Dermis microvascular lymphatic vessel endothelial cell (primary cell): ENCODE measurements at regions not wholly inside any gene's neighbourhood (a gene's known extent, or its start where the extent isn't known, plus 50 kb on each side); places are given as distances from the start of the nearest gene placed in this dataset.
"Not testable (repeated sequence)": the region's sequence is repeated elsewhere in the genome, so short reads cannot be mapped to it uniquely, and the experiment has no call there.

Experiments
- DNase-seq, 2 donors: peaks; one replicate each; pipeline versions ENCODE4 v3.0.0 to v3.0.0-alpha.2; 2010; ENCODE audit warnings: low read depth in 2 of 2

GRCh38 chr5:130496215-130496614 is 592.0 kb downstream of the CHSY3 start:
- DNase-seq, result no peak

- no peak for DNase-seq
These were observed 584.0 kb downstream of the CHSY3 start for GRCh38 chr5:130488252-130488651.

GRCh38 chr5:130479045-130479804 is 575.0 kb downstream of the CHSY3 start:
- no peak for DNase-seq

- DNase-seq, result no peak
These were observed 572.1 kb downstream of the CHSY3 start for GRCh38 chr5:130476325-130476724.

DNA sequence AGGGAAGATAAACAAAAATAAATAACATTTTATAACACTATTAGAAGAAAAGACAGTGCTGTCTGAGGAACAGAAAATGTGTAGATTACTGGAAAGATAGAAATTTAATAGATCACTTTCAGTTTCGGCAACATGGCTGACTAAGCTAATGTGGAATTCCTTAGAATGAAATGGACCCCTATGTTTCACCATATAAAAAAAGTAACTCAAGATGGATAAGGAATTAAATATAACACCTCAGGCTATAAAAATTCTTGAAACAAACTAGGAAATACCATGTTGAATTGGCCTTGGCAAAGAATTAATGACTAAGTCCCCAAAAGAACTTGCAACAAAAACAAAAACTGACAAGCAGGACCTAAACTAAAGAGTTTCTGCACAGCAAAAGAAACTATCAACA is 558.3 kb downstream of the CHSY3 start:
- DNase-seq, result no peak

GRCh38 chr5:130455175-130455574 is 550.9 kb downstream of the CHSY3 start:
- DNase-seq, result no peak

DNA sequence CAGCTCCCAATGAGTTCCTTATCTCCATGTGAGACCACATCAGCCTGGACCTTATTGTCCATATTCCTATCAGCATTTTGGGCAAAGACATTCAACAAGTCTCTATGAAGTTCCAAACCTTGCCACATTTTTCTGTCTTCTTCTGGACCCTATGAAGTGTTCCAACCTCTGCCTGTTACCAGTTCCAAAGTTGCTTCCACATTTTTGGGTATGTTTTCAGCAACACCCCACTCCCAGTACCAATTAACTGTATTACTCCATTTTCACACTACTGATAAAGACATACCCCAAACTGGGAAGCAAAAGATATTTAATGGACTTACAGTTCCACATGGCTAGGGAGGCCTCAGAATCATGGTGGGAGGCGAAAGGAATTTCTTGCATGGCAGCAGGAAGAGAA is 548.5 kb downstream of the CHSY3 start:
- DNase-seq, result no peak

DNA sequence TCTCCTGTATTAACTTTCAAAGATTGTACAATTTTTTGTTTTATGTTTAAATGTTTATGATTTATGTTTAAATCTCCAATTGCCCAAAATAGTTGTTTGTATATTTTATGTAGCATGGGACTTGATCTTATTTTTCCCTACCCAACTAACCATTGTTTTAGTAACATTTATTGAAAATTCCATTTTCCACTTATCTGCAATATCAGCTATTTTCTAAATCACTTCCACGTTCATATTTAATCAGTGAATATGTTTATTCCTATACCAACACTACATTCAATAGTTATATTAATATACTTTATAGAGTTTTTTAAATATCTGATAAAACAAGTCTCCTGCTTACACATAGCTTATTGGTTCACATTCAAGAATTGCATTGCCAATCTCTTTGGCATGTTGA is 532.2 kb downstream of the CHSY3 start:
- no peak for DNase-seq

DNA sequence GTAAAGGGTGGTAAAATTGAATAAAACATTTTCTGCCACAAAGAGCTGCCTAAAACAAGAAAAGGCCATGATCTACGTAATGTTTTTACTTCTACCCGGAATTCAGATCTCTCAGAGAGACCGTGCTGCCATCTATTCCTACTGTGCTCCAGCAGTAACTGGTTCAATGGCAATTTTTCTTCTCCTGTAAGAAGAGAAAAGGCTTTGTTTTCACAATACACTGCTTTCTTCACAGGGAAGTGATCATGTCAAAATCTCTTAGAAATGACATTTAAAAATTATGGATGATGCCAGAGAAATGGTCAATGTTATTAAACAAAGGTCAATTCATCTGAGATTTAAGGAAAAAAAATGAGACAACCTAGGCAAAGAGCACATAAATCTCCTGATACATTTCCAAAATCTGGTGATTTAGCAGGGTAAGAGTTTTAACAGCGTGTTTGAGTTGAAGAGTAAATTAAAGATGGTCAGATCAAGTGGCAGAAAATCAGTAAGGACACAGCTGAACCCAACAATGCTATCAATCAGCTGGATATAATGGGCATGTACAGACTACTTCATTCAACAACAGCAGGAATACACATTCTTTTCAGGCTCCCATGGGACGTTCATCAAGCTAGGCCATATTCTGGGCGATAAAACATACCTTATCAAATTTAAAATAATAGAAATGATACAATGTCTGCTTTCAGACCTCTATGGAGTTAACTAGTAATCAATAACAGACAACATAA is 523.1 kb downstream of the CHSY3 start:
- DNase-seq, result no peak

- DNase-seq, result no peak
These were observed 521.2 kb downstream of the CHSY3 start for GRCh38 chr5:130425424-130425823.

DNA sequence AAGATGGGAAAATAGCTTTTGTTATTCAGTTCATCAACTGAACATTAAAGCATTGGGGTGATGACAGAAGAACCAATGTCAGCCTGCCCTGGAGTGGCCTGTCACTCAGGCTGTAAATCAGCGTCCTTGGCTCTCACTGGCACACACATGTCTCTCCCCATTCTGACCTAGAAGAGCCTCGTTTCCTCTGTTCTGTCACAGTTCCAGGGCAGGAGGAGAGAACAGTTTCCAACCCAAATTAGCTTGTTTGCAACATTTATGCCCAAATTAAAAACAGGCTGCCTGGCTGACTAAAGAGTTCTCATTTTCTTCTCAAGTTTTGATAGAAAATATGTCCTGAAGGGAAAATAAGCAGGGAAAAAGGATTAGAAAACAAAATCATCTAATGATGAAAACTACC is 520.1 kb downstream of the CHSY3 start:
- DNase-seq, result no peak

DNA sequence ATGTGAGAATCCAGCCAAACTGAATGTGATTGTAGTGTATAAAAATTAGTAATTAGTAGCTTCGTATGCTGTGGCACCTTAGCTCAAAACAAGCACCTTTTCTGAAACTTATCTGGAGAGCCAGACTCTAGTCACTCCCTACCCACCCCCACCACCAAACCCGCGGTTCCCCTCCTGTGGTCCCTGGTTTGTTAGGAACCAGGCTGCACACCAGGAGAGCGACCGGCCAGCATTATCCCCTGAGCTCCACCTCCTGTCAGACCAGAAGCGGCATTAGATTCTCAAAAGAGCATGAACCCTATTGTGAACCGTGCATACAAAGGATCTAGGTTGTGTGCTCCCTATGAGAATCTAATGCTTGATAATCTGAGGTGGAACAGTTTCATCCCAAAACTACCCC is 498.6 kb downstream of the CHSY3 start:
- DNase-seq, result no peak

DNA sequence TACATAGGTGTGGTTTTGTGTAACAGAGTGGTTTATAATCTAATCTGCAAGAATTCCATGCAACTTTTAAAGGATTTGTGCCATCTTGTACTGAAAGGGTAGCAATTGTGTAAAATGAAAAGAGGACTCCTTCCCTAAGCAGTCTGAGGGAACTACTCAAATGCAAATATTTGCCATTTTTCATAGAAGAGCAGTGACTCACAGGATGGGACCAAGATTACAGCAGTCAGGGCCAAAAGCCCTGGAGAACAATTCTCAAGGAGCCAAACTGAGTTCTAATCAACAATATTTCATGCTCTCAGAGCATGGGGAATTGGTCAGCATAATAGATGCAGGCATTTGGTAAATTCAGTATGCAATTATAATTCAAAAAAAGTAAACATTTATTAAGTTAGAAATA is 495.8 kb downstream of the CHSY3 start:
- peak in 1 of 2 donors; percentile 4 for DNase-seq

- DNase-seq, result no peak
These were observed 494.6 kb downstream of the CHSY3 start for GRCh38 chr5:130398825-130399224.

DNA sequence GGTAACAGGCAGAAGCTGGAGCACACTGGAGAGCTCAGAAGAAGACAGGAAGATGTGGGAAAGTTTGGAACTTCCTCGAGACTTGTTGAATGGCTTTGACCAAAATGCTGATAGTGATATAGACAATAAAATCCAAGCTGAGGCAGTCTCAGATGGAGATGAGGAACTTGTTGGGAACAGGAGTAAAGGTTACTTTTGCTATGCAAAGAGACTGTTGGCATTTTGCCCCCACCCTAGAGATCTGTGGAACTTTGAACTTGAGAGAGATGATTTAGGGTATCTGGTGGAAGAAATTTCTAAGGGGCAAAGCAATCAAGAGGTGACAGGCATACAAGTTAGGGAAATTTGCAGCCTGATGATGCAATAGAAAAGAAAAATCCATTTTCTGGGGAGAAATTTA is 493.5 kb downstream of the CHSY3 start:
- not testable (repeated sequence) for DNase-seq

GRCh38 chr5:130397132-130397531 is 492.9 kb downstream of the CHSY3 start:
- DNase-seq, result no peak

DNA sequence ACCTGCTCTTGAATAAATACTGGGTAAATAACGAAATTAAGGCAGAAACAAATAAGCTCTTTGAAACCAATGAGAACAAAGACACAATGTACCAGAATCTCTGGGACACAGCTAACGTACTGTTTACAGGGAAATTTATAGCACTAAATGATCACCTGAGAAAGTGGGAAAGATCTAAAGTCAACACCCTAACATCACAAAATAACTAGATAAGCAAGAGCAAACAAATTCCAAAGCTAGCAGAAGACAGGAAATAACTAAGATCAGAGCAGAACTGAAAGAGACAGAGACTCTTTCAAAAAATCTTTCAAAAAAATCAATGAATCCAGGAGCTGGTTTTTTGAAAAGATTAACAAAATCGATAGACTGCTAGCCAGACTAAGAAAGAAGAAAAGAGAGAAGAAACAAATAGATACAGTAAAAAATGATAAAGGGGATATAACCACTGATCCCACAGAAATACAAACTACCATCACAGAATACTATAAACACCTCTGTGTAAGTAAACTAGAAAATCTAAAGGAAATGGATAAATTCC is 487.5 kb downstream of the CHSY3 start:
- DNase-seq, result not testable (repeated sequence)

GRCh38 chr5:130386155-130386554 is 481.9 kb downstream of the CHSY3 start:
- DNase-seq, result no peak

- no peak for DNase-seq
These were observed 481.4 kb downstream of the CHSY3 start for GRCh38 chr5:130385656-130386055.

GRCh38 chr5:130365956-130366355 is 461.7 kb downstream of the CHSY3 start:
- DNase-seq, result peak in 1 of 2 donors; percentile 53

DNA sequence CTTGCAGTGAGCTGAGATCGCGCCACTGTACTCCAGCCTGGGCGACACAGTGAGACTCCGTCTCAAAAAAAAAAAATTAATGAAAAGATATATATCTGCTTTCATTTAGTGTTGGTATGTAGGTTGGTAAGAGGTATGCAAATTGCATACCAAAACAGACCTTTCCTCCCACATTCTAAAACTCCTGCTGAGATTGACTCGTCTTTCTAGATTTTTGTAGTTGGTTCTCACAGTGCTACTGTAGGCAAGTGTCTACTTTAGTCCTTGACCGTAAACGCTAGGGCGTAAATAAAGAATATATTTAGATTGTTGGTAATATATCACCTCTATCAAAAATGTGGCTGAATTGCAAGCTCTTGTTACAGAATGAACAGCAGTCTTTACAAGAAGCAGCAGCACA is 445.9 kb downstream of the CHSY3 start:
- DNase-seq, result no peak

DNA sequence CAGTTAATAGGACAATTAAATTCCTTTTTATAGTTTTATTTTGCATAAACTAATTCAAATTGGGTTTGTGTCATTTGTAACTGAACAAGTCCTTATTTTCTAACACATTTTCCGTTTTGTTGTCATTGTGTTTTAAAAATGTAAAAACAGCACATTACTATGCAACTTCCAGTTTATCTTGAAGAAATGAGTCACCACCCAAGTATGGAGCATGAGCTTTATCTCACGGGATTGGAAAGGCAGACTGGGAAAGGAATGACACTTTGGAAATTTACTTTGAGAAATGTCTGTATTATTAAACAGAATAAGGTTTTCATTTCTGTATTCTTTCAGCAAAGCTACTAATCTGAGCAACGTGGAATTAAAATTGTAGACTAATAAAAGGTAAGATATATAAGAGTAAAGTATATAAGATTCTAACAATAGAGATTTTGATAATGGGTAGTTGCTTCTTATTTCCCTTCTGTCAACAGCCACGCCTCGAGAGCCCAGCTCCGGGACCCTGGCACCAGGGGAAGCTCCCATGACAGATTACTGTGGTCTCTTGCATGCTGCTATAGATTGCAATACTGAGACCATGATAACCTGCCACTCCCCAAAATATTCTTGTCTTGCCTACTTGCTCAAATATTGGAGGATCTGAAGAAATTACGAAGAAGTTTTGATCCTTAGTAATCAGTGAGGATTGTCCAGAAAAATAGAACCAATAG is 433.1 kb downstream of the CHSY3 start:
- peak in 1 of 2 donors; percentile 70 for DNase-seq
